Right atrium auricular region (tissue), 2 donors: ENCODE measurements at regions not wholly inside any gene's neighbourhood (a gene's known extent, or its start where the extent isn't known, plus 50 kb on each side); places are given as distances from the start of the nearest gene placed in this dataset.
"Not testable (repeated sequence)": the region's sequence is repeated elsewhere in the genome, so short reads cannot be mapped to it uniquely, and the experiment has no call there.

Experiments used
- DNase-seq: peaks from one replicate; pipeline ENCODE4 v3.0.0-alpha.2; 2019; ENCODE audit warnings: low spot score
- H3K27ac ChIP-seq, 2 donors: fragments of 200-600 bp; sonication (generic); 1 replicate in 1 of 2; 2 replicates in 1 of 2; pipeline ENCODE4 v1.5.1; 2016 to 2019
- H3K27me3 ChIP-seq, 2 donors: fragments of 200-600 bp; sonication (generic); one replicate each; pipeline versions ENCODE4 v1.5.1 to v1.6.0; 2017 to 2019
- H3K36me3 ChIP-seq: fragments of 200-600 bp; sonication (generic); one replicate; pipeline ENCODE4 v1.5.1; 2016
- H3K4me1 ChIP-seq, 2 donors: fragments of 200-600 bp; sonication (generic); one replicate each; pipeline versions ENCODE4 v1.5.1 to v1.6.0; 2017 to 2019
- H3K4me3 ChIP-seq, 2 donors: fragments of 200-600 bp; sonication (generic); 1 replicate in 1 of 2; 2 replicates in 1 of 2; pipeline ENCODE4 v1.5.1; 2017 to 2019; ENCODE audit warnings: mild to moderate bottlenecking in 1 of 2, moderate library complexity in 1 of 2
- H3K9me3 ChIP-seq, 2 donors: fragments of 200-600 bp; sonication (generic); one replicate each; pipeline ENCODE4 v1.5.1; 2019
- CTCF ChIP-seq, 2 donors: fragments of 200-600 bp; sonication (generic); IDR thresholded peaks; one replicate each; pipeline ENCODE4 v1.5.1; 2019; ENCODE audit warnings: antibody characterized with exemption in 2 of 2

GRCh38 chr11:129751511-129751910, 64.1 kb upstream of the TMEM45B start:
- Histone ChIP-seq H3K36me3 (no peaks in the 10 kb centered on the region), H3K27ac (no peak overlapping the region), H3K9me3 (peaks cover 0 to 3% of the 10 kb centered on the region in 2 donors), H3K4me1 (peaks cover 0 to 9% of the 10 kb centered on the region in 2 donors), H3K27me3 (no peaks in the 10 kb centered on the region), H3K4me3 (no peak overlapping the region)
- DNase-seq: no peak
- no peak for TF ChIP-seq CTCF (IDR thresholded peaks at IDR 0.05)

- not testable (repeated sequence) for H3K4me1 ChIP-seq, H3K27ac ChIP-seq, H3K27me3 ChIP-seq, H3K36me3 ChIP-seq, H3K9me3 ChIP-seq, H3K4me3 ChIP-seq, DNase-seq
These were observed 52.1 kb upstream of the TMEM45B start for GRCh38 chr11:129763569-129763968.

GRCh38 chr11:129764204-129764603, 51.4 kb upstream of the TMEM45B start:
- H3K27ac ChIP-seq, H3K4me3 ChIP-seq, H3K27me3 ChIP-seq, DNase-seq, H3K4me1 ChIP-seq, H3K36me3 ChIP-seq, H3K9me3 ChIP-seq: not testable (repeated sequence)
